NAMALWA (cell line): ENCODE measurements at regions not wholly inside any gene's neighbourhood (a gene's known extent, or its start where the extent isn't known, plus 50 kb on each side); places are given as distances from the start of the nearest gene placed in this dataset.

Experiments used
- DNase-seq: peaks from one replicate; pipeline ENCODE4 v3.0.0-alpha.2; 2015; ENCODE audit warnings: low spot score

DNA sequence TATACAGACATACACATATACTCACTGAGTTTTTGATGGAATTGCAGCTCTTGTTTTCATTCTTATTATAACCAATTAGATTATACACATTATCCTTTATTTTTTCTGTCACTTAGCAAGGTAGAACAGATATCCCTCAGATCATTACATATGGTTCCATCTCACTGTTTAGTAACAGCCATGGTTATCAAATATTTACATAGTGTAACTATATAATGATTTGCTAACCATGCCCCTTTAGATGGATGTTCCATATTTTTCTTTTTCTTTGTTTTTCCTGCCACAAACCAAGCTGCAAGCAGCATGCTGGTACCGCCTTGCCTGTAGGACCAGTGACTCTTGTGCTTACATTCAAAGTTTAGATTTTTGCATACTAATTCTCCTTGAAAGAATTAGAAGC lies 163.4 kb upstream of the NFE2L3 start:
- DNase-seq: no peak

- no peak for DNase-seq
These were observed 162.8 kb upstream of the NFE2L3 start for GRCh38 chr7:25989140-25989705.

DNA sequence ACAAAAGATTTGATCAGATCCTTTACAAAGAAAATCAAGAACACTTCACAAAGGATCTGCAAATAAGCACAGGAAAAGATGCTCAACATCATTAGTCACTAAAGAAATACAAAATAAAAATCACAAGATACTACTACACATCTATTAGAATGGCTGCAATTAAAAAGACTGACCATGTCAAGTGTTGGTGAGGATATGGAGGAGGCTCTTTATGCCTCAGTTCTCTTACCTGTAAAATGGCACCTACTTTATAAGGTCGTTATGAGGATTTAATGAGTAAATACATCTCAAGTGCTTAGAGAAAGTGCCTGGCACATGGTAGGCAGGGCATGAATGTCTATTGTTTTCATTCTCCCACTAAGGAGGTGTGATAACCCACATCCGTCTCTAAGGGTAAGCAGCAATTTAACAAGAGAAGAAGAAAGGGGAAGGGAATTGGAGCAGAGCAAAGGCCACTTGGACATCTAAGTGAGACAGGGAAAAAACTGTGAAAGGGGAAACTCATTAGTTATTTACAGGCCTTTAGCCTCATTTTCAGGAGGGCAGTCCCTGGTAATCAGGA lies 157.5 kb upstream of the NFE2L3 start:
- DNase-seq: no peak

DNA sequence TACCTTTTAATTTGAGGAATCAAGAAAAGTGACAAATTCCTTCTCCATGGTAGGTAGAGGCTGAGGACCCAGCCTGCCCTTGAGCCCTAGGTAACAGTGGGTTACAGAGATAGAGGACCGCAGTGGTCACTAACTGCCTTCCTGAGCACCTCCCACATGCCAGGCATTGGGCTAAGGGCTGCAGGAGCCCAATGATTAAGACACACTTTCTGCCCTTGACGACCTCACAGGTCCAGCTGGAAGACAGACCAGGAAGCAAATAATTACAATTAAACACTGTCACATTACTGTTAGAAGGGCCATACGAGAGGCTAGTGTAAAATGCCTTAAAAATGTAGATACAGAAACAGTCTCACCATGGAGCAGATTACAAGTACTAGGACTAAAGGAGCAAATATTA lies 156.8 kb upstream of the NFE2L3 start:
- DNase-seq: no peak

GRCh38 chr7:25996006-25996408 lies 156.0 kb upstream of the NFE2L3 start:
- no peak for DNase-seq

DNA sequence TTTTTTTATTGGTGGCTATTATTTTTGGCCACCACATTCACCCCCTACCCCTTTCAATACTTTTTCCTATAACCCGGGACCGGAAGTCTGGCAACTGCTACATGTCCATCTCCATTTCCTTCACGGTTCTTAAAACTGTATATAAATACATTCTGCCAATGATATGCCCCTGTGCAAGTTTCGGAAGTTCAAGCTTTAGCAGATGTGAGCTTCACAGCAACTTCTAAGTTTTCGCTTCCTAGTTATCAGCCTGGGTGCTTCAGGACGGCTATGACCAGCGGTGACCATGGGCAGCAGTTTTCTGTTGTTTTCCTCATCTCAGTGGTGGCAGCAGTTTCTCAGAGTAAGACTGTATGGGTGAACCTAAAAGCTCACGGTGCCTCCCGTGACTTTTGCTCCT lies 153.5 kb upstream of the NFE2L3 start:
- DNase-seq: no peak

GRCh38 chr7:26000841-26001240 lies 151.2 kb upstream of the NFE2L3 start:
- no peak for DNase-seq

GRCh38 chr7:26001662-26002244 lies 150.2 kb upstream of the NFE2L3 start:
- no peak for DNase-seq

DNA sequence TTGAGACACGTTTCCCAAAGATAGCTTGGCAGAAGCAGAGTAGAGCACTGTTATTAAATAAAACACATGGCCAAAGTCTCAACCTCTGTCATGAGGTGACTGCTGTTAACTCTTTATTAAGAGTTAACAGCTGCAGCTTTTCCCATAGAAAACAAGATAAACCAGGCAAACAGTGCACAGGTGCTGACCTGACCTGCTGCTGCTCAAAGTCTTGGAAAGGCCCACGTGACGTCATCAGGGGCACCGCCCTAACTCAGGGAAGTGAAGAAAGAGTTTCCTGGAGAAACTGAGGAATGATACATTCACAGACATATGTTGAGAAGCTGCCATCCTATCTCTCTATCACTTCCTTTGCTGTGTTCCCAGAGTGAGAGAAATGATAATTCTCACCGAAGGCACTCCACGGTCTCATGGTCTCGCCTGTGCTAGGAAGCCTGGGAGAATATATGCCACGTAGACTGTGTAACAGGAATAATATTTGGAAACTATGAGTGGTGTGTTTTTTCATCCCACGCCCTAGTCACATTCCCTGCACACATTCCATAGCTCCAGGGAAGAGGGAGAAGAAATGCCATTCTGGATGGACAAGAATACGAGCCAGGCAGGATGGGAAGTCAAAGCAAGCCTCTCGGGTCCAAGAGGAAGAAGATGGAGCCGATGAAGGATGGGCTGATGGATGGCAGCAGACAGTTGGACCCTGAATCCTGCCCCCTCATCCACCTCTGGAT lies 146.2 kb upstream of the NFE2L3 start:
- DNase-seq: no peak

DNA sequence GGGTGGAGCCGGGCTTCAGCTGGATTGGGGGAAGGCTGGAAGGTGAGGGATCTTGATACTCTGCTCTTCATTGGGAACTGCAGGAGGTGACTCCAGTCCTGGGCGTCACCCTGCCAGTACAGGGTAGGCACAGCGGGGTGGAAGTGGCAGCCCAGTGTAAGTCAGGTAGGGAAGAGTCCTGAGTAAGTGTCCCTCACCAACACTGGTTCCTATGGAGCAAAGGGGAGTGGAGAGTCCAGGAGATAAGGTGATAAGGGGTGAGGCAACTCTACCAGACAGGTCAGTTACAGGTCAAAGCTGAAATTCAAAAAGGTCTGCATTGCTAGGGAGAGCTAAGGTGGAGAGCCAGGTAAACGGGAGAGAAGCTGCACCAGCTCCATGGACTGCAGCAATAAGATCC lies 145.6 kb upstream of the NFE2L3 start:
- DNase-seq: no peak

GRCh38 chr7:26007510-26007909 lies 144.5 kb upstream of the NFE2L3 start:
- no peak for DNase-seq

- no peak for DNase-seq
These were observed 143.6 kb upstream of the NFE2L3 start for GRCh38 chr7:26008428-26008827.

DNA sequence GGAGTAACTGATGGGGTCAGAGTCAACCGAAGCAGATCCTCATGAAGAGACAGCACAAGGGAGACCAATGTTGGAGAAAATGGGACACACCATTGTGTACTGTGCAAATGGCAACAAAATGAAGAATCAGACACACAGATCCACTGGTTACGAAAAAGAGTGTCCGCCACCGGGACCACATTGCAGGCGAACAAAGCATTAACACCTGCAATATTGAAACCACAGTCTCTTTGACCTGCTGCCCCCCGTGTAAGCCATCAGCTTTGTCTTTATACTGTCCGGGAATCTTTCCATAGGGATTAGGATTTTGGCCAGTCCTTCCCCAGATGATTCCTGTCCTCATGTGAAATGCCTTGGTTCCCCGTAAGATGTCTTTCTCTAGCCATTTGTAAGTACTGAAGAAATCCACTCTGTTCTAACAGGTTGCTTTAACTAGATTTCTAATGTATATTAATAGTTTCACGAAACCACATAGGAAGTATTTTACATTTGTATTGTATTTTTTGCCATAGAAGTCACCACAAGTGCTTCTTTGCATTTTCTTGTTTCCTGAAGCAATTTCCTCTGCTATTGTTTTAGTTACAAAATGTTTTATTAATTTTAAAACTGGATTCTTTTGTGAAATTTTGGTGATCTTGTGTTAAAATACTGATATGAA lies 140.8 kb upstream of the NFE2L3 start:
- DNase-seq: no peak

GRCh38 chr7:26013551-26014083 lies 138.4 kb upstream of the NFE2L3 start:
- DNase-seq: peak; percentile 65

DNA sequence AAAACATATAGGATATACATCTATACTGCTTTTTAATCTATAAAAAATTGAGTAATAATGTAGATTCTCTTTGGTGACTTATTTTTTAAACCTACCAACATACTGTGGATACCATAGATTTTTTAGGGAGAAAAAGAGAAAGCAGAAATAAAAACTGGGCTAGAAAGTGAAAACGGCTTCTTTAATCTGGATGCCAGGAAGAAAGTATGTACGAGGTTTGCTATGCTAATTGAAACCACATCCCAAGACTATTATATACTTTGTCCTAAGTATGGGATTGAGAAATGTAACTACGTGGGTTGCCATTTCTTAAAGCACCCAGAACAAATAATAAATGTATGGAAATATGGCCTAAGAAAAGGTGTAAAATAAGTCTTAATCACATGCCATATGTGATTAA lies 129.0 kb upstream of the NFE2L3 start:
- no peak for DNase-seq

GRCh38 chr7:26029911-26030310 lies 122.1 kb upstream of the NFE2L3 start:
- no peak for DNase-seq

- no peak for DNase-seq
These were observed 117.6 kb upstream of the NFE2L3 start for GRCh38 chr7:26034391-26034790.

DNA sequence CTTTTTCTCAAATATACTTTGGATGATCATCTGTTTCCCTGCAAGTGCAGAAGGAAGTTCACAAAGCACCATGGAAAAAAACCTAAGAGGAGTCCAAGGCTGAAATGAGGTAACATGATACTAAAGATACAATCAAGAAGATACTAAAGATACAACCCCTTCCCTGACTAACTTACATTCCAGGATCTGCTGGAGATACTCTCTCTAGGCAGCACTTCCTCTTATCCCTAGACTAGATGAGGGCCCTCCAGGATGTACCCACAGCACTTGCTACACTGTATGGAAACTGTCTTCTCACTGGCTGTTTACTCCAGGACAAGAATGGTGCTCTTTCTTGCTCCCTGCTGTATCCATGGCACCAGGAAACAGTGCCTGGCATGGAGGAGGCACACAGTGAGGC lies 116.4 kb upstream of the NFE2L3 start:
- no peak for DNase-seq

DNA sequence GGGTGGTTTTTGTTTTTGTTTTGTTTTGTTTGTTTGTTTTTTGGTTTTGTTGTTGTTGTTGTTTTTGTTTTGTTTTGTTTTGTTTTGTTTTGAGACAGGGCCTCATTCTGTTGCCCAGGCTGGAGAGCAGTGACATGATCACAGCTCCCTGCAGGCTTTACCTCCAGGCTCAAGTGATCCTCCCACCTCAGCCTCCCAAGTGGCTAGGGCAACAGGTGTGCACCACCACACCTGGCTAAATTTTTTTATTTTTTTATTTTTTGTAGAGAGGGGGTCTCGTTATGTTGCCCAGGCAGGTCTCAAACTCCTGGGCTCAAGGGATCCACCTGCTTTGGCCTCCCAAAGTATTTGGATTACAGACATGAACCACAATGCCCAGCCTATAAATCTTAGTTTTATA lies 115.9 kb upstream of the NFE2L3 start:
- no peak for DNase-seq

DNA sequence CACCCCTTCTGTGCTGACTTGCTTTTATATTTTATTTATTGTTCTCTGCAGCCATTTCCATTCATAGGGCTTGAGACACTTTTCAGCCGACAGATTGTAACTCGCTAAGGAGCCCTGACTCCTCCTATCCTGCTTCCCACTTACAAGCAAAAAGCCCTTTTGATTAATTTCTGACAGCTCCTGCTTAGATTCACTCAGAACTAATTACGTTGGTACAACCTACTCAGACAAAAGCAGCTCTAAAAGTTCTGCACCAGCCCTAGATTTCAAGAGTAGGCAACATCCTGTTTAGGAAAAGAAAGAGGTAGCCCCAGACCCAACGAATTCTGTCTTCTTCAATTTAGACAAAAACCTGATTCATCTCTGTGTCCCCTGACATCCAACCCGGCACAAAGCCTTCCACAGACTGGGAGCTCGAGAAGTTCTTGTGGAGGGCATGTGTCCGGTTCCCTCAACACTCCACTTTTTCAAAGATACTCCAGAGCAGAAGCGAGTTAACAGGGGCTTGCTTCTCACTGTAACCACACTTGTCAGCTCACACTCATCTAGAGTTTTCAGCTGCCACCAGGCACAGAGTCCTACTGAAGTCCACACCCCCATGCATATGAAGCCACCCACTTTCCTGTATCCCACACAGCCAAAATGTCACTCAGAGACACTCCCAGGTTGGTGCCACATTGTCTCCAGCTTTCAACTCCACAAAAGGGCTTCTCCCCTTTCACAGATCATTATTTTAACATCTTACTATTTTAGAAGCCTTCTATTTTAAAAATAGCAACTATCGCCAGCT lies 113.6 kb upstream of the NFE2L3 start:
- DNase-seq: no peak

DNA sequence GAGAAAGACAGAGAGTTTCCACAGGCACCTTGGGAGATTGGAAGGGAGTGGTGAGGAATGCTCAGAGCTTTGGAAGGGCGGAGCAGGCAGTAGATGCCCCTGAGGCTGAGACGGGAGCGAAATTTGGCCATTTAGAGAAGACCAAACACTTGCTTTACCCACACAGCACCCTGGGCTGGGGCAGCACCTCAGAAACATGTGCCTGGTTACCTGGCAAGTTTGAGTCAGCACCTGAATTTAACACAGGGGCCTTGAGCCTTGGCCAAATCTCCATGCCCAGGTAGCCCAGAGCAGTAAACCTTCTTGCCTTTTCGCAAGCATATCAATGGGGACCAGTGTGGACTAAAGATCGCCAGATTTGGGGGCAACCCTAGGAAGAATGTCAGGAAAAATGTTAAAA lies 111.9 kb upstream of the NFE2L3 start:
- DNase-seq: no peak

DNA sequence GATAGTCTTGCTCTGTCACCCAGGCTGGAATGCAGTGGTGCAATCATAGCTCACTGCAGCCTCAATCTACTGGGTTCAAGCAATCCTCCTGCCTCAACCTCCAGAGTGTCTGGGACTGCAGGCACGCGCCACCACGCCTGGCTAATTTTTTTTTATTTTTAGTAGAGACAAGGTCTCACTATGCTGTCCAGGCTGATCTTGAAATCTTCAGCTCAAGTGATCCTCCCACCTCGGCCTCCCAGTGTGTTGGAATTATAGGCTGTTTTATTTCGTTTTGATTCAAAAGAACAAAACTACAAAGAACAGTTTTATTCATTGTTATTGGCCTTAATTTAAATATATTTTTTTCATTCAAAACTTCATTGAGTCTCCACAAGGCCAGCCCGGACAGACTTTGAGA lies 109.8 kb upstream of the NFE2L3 start:
- DNase-seq: no peak
